Endothelial cell of umbilical vein (primary cell): ENCODE measurements at regions not wholly inside any gene's neighbourhood (a gene's known extent, or its start where the extent isn't known, plus 50 kb on each side); places are given as distances from the start of the nearest gene placed in this dataset.

ENCODE experiments used
- BruUV-seq: library from RNA; stranded (reverse); fragments of 400-500 nt; replicated peaks from 2 replicates; lab custom pipeline; 2021; lab: Mats Ljungman, UMichigan
- CTCF ChIA-PET: fragments of 300-600, 350-600 bp; sonication (Branson Sonifier 250); formaldehyde crosslinking; loops from one replicate; lab custom pipeline; 2021; ENCODE audit warnings: antibody characterized with exemption, inconsistent platforms; lab: Charles Lee
- POLR2A ChIA-PET: fragments of 300-600, 350-600 bp; sonication (Branson Sonifier 250); formaldehyde crosslinking; loops from one replicate; lab custom pipeline; 2021; ENCODE audit warnings: antibody characterized with exemption, inconsistent platforms; lab: Charles Lee
- DNase-seq: peaks from one replicate; pipeline ENCODE4 v3.0.0-alpha.2; 2011; ENCODE audit warnings: low read depth, low spot score
- FAIRE-seq: peaks from 2 replicates; lab custom pipeline; 2011; peaks lifted over from hg19 to GRCh38; lab: Jason Lieb, UNC
- H2AFZ ChIP-seq: 2 replicates; pipeline ENCODE4 v1.6.0; 2012; ENCODE audit warnings: low read depth, low read length, control low read depth, inconsistent platforms
- H3K27ac ChIP-seq: 2 replicates; pipeline ENCODE4 v1.5.1; 2011; ENCODE audit warnings: low read depth, mild to moderate bottlenecking, control low read depth, low read length, moderate library complexity; ENCODE audit not compliant: insufficient read depth
- H3K27me3 ChIP-seq, 2 experiments: 2 replicates each; pipeline versions ENCODE4 v1.6.0 to v1.6.1; 2011; ENCODE audit warnings: low read length in 2 of 2, mixed read lengths in 1 of 2; ENCODE audit not compliant: control insufficient read depth in 2 of 2, insufficient read depth in 2 of 2
- H3K36me3 ChIP-seq, 2 experiments: 2 replicates in 1 of 2; 3 replicates in 1 of 2; pipeline ENCODE4 v1.5.1; 2011; ENCODE audit warnings: low read length in 2 of 2, mild to moderate bottlenecking in 1 of 2, moderate library complexity in 1 of 2; ENCODE audit not compliant: control insufficient read depth in 2 of 2, insufficient read depth in 2 of 2; ENCODE audit errors: extremely low read depth in 1 of 2
- H3K4me1 ChIP-seq: 3 replicates; pipeline ENCODE4 v1.5.1; 2011; ENCODE audit warnings: mild to moderate bottlenecking, low read length; ENCODE audit not compliant: control insufficient read depth, insufficient read depth; ENCODE audit errors: extremely low read depth
- H3K4me2 ChIP-seq: 2 replicates; pipeline ENCODE4 v1.6.1; 2011; ENCODE audit warnings: low read length, control low read depth, mixed read lengths; ENCODE audit not compliant: insufficient read depth
- H3K4me3 ChIP-seq, 3 experiments: fragments of 200-600 bp in 1 of 3; sonication (generic), shearing (Covaris generic) in 1 of 3; replicated peaks in 1 of 3; 2 replicates each; pipeline ENCODE4 v1.5.1; 2011 to 2016; ENCODE audit warnings: control low read depth in 3 of 3, low read length in 3 of 3, mild to moderate bottlenecking in 2 of 3, inconsistent platforms in 1 of 3, low read depth in 1 of 3, moderate library complexity in 1 of 3; ENCODE audit not compliant: insufficient read depth in 1 of 3
- H3K79me2 ChIP-seq: 2 replicates; pipeline ENCODE4 v1.6.0; 2012; ENCODE audit warnings: low read length, inconsistent platforms; ENCODE audit not compliant: control insufficient read depth, insufficient read depth
- H3K9ac ChIP-seq: replicated peaks from 2 replicates; pipeline ENCODE3; 2011; ENCODE audit warnings: low read length, control low read depth; ENCODE audit not compliant: insufficient read depth; ENCODE audit errors: extremely low read depth
- H3K9me1 ChIP-seq: replicated peaks from 3 replicates; pipeline ENCODE4 v1.6.0; 2011; ENCODE audit warnings: mild to moderate bottlenecking, low read length; ENCODE audit not compliant: control insufficient read depth, insufficient read depth; ENCODE audit errors: extremely low read depth
- H3K9me3 ChIP-seq: replicated peaks from 2 replicates; pipeline ENCODE4 v1.5.1; 2012; ENCODE audit warnings: low read length, inconsistent platforms; ENCODE audit not compliant: control insufficient read depth, insufficient read depth
- H4K20me1 ChIP-seq: replicated peaks from 2 replicates; pipeline ENCODE3; 2011; ENCODE audit warnings: mild to moderate bottlenecking, low read length; ENCODE audit not compliant: control insufficient read depth, insufficient read depth; ENCODE audit errors: extremely low read depth
- EZH2 ChIP-seq: IDR thresholded peaks from 2 replicates; pipeline ENCODE4 v1.6.1; 2012; ENCODE audit warnings: borderline replicate concordance, low read depth, mild to moderate bottlenecking, moderate library complexity, low read length, inconsistent platforms; ENCODE audit not compliant: severe bottlenecking
- FOS ChIP-seq: IDR thresholded peaks from 2 replicates; pipeline ENCODE4 v1.6.1; 2011; ENCODE audit warnings: mild to moderate bottlenecking, low read length, moderate library complexity, borderline replicate concordance; ENCODE audit not compliant: insufficient read depth
- GATA2 ChIP-seq: IDR thresholded peaks from 2 replicates; pipeline ENCODE4 v1.7.0; 2011; ENCODE audit warnings: low read depth, mild to moderate bottlenecking, moderate library complexity, mixed read lengths, low read length; ENCODE audit not compliant: insufficient read length, insufficient read depth
- JUN ChIP-seq: IDR thresholded peaks from 2 replicates; pipeline ENCODE4 v1.6.1; 2011; ENCODE audit warnings: borderline replicate concordance, low read depth; ENCODE audit not compliant: insufficient read length, insufficient read depth
- MYC ChIP-seq: IDR thresholded peaks from one replicate; pipeline ENCODE4 v1.6.1; 2011; ENCODE audit warnings: mild to moderate bottlenecking, low read depth, low read length
- POLR2A ChIP-seq: IDR thresholded peaks from 2 replicates; pipeline ENCODE4 v1.6.1; 2012; ENCODE audit warnings: low read depth, mild to moderate bottlenecking, control low read depth, low read length
- POLR2AphosphoS5 ChIP-seq: IDR thresholded peaks from 2 replicates; pipeline ENCODE4 v1.6.1; 2012; ENCODE audit warnings: low read depth, mild to moderate bottlenecking, control low read depth, low read length, moderate library complexity; ENCODE audit not compliant: insufficient read depth
- dilution Hi-C: fragments of 300-500 bp; cut with MboI; formaldehyde crosslinking; loops from one replicate; pipeline ENCODE4 v1.15.0; 2019; ENCODE audit warnings: low sequenced_read_pairs; ENCODE audit not compliant: extremely low pct_ligation_motif_present
- intact Hi-C: fragments of 100-400 bp; cut with micrococcal nuclease; formaldehyde crosslinking; loops from one replicate; pipeline ENCODE4 v1.10.0; 2022
- TF ChIP-seq, protein P1 (sequence below): IDR thresholded peaks from 2 replicates; pipeline ENCODE4 v1.6.1; 2011; ENCODE audit not compliant: insufficient read depth, insufficient read length
- TF ChIP-seq, protein P2 (sequence below), 2 donors: IDR thresholded peaks; 1 replicate in 1 of 2; 2 replicates in 1 of 2; pipeline ENCODE4 v1.5.1; 2011; ENCODE audit warnings: low read length in 2 of 2, mild to moderate bottlenecking in 2 of 2, moderate library complexity in 2 of 2, control low read depth in 1 of 2, inconsistent platforms in 1 of 2, low read depth in 1 of 2; ENCODE audit not compliant: insufficient read depth in 1 of 2; ENCODE audit errors: extremely low read depth in 1 of 2

DNA sequence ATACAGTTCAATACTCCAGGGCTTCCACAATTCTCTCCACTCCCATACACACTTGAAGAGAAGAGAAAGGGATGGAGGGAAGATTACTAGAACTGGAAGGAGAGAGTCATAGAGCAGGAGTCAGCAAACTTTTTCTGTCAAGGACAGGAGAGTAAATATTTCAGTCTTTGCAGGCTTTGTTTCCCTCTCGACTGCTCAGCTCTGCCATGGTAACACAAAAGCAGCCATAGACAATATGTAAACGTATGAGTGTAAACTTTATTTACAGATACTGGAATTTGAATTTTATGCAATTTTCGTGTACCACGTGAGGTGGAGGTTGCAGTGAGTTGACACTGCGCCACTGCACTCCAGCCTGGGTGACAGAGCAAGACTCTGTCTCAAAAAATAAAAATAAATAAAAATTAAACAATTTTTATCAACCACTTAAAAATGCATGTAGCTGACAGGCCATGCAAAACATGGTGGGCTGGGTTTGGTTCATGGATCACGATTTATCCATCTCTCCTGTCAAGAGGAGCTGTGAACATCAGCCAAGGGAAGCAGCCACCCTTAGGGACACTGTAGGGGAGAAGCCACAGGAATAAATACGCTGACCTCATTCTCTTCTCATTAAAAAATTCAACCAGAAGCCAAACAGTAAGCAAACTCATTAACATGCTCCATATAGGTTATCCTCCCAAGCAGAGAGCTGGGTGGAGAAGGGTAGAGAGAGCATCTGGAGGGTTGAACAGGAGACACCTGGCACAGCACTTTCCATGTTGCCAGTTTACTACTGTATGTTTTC is 266.4 kb upstream of the FN1 start:
- no peak for FAIRE-seq
- Histone ChIP-seq H4K20me1 (no peaks in the 10 kb centered on the region), H3K4me3 (no peak overlapping the region), H3K4me2 (no peak overlapping the region), H3K9me1 (no peaks in the 10 kb centered on the region), H3K9me3 (no peaks in the 10 kb centered on the region), H3K27ac (no peak overlapping the region), H3K27me3 (no peaks in the 10 kb centered on the region), H3K79me2 (no peaks in the 10 kb centered on the region), H3K9ac (no peak overlapping the region), H2AFZ (no peak overlapping the region), H3K36me3 (peaks cover 0 to 6% of the 10 kb centered on the region in 2 experiments), H3K4me1 (peaks cover 27% of the 10 kb centered on the region)
- DNase-seq, result no peak
- dilution Hi-C loops, result no loop called here
- ChIA-PET POLR2A (no interaction called here), CTCF (interaction anchor here (0.7 to 2.1 kb wide), 5 partner anchors 9 to 269 kb away, joined by 3 to 7 read pairs (median 3); no protein-coding TSS in a partner anchor)
- TF ChIP-seq FOS (no peak), POLR2A (no peak), POLR2AphosphoS5 (no peak)
- TF ChIP-seq, protein P1, sequence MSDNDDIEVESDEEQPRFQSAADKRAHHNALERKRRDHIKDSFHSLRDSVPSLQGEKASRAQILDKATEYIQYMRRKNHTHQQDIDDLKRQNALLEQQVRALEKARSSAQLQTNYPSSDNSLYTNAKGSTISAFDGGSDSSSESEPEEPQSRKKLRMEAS, result no peak
- BruUV-seq, result no TSS peak
- intact Hi-C loops, result no loop called here

DNA sequence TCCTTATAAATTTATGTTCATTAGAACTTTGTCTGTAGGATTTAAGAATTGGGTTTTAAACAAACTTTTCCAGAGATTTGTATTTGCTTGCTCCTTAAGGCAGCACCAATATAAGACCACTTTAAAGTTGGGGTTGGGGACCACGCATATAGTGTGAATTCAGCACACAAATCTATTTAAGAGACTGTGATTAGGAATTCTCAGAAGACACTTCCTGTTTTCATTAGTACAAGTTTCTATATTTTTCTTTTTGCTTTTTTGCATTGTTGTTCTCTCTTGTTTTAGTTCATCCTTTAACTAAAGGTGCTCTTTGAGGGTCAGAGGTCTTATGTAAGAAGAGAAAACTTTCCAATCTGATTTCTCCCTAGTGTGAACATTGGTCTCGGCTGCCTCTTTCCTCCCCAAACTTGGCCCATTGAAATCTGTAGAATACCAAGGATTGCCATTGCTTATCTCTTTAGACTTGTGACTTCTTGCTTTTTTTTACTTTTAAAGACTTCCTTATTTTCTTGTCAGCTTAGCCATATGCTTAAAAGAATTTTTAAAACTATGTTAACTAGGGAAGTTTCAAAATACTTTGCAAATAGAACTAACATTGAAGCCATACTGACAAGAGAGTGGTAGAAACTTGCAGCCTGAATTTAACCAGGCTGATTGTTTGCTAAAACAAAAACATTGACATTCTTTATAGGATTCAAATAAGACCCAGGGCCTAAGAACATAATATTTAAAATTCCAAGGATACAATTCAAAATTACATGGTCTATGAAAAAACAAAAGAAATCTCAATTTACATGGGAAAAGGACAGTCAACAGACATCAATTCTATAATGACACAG is 264.1 kb upstream of the FN1 start:
- no peak overlapping the region for H2AFZ ChIP-seq
- H3K4me2 ChIP-seq, result no peak overlapping the region
- peaks cover 16% of the 10 kb centered on the region for H3K4me1 ChIP-seq
- ChIA-PET CTCF (interaction anchor here (2.1 kb wide), 1 partner anchor 11 kb away, joined by 6 read pairs; no protein-coding TSS in a partner anchor), POLR2A (no interaction called here)
- no peak for FAIRE-seq
- intact Hi-C loops (no loop called here), dilution Hi-C loops (no loop called here)
- H3K9ac ChIP-seq, result peak overlapping the region; percentile 60
- H3K36me3 ChIP-seq, result peaks cover 0 to 9% of the 10 kb centered on the region in 2 experiments
- H3K9me3 ChIP-seq, result no peaks in the 10 kb centered on the region
- TF ChIP-seq MYC, result no peak
- TF ChIP-seq JUN, result no peak
- TF ChIP-seq, protein P1, result no peak
- no peak for TF ChIP-seq FOS
- TF ChIP-seq, protein P2, sequence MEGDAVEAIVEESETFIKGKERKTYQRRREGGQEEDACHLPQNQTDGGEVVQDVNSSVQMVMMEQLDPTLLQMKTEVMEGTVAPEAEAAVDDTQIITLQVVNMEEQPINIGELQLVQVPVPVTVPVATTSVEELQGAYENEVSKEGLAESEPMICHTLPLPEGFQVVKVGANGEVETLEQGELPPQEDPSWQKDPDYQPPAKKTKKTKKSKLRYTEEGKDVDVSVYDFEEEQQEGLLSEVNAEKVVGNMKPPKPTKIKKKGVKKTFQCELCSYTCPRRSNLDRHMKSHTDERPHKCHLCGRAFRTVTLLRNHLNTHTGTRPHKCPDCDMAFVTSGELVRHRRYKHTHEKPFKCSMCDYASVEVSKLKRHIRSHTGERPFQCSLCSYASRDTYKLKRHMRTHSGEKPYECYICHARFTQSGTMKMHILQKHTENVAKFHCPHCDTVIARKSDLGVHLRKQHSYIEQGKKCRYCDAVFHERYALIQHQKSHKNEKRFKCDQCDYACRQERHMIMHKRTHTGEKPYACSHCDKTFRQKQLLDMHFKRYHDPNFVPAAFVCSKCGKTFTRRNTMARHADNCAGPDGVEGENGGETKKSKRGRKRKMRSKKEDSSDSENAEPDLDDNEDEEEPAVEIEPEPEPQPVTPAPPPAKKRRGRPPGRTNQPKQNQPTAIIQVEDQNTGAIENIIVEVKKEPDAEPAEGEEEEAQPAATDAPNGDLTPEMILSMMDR (IDR thresholded peaks at IDR 0.05; ENCODE audit: extremely low read depth in 1 of 2, insufficient read depth in 1 of 2, low read depth in 1 of 2, low read length in 2 of 2), result no peak
- TF ChIP-seq EZH2, result no peak
- TF ChIP-seq GATA2, result no peak
- TF ChIP-seq POLR2A, result no peak
- no peak for TF ChIP-seq POLR2AphosphoS5
- H3K4me3 ChIP-seq, result no peak overlapping the region
- no peaks in the 10 kb centered on the region for H3K79me2 ChIP-seq
- BruUV-seq, result no TSS peak
- H4K20me1 ChIP-seq, result no peaks in the 10 kb centered on the region
- no peaks in the 10 kb centered on the region for H3K27me3 ChIP-seq
- no peaks in the 10 kb centered on the region for H3K9me1 ChIP-seq
- no peak for DNase-seq
- H3K27ac ChIP-seq, result peak overlapping the region; percentile 86
